ENCODE measurements at regions not wholly inside any gene's neighbourhood (a gene's known extent, or its start where the extent isn't known, plus 50 kb on each side); places are given as distances from the start of the nearest gene placed in this dataset.
"Not testable (repeated sequence)": the region's sequence is repeated elsewhere in the genome, so short reads cannot be mapped to it uniquely, and the experiment has no call there.

DNA sequence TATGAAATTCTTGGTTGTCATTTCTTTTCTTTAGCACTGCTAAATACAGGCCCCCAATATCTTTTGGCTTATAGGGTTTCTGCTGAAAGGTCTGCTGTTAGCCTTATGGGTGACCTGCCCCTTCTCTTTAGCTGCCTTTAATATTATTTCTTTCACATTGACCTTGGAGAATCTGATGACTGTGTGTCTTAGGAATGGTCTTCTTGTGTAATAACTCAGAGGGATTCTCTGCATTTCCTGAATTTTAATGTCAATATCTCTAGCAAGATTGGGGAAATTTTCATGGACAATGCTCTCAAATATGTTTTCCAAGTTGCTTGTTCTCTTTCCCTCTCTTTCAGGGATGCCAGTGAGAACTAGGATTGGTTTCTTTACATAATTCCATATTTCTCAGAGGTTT is 292.4 kb downstream of the SLC7A11 start:
- no peak for DNase-seq

DNA sequence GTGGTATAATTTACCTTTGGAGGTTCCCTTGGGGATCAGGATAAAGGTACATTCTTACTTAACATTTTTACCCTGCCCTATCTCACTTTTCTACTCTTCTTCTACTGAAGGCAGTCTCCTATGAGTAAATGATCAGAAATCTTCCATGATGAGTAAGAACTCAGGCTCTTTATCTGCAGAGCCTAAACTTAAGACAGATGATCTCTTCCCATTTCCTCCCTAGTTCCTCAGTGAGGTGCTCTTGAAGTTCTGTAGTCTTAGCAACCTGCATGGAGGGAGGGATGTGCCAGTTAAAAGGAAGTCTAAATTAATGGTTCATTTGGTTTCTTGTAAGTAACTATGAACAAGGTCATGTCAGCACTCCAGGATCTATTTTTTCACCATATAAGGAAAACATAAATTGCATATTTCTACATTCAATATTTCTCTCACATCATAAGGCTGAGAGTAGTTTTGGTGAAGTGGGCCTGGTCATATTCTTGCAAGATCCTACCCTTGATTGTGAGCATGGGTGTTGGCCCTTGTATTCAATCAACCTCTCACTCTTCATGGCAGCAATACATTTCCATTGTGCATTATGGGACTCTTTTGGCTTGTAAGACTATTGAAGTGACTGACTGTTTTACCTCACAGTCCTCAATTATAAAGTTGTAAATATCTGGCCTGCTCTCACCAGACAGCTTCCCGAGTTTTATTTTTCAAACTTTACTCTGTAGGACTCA is 295.5 kb downstream of the SLC7A11 start:
- no peak for DNase-seq

- not testable (repeated sequence) for DNase-seq
Measured at GRCh38 chr4:137942815-137943214, 299.3 kb downstream of the SLC7A11 start.

GRCh38 chr4:137942015-137942515 is 300.1 kb downstream of the SLC7A11 start:
- DNase-seq = not testable (repeated sequence)

DNA sequence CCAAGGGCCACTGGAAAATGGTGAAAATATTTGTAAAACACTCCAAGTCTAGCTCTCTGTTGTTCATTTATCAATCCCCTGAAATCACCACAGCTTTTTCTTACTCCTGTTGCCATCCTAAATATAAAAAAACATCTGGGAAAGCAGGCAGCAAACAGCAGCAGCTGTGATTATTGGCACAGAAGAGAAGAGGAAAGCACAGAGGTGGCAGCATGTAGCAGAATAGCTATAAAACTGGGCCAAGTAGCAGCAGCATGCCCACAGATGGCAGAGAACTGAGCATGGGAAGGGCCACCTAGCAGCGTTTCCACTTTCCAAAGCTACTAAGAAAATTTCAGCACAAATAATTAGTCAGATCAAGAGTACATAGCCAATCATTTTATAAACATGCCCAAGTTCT is 307.2 kb downstream of the SLC7A11 start:
- DNase-seq = no peak

- DNase-seq = no peak
Measured at GRCh38 chr4:137934046-137934445, 308.1 kb downstream of the SLC7A11 start.

- no peak for DNase-seq
Measured at GRCh38 chr4:137927972-137928371, 314.2 kb downstream of the SLC7A11 start.

- DNase-seq = no peak
Measured at GRCh38 chr4:137923494-137923893, 318.7 kb downstream of the SLC7A11 start.

DNA sequence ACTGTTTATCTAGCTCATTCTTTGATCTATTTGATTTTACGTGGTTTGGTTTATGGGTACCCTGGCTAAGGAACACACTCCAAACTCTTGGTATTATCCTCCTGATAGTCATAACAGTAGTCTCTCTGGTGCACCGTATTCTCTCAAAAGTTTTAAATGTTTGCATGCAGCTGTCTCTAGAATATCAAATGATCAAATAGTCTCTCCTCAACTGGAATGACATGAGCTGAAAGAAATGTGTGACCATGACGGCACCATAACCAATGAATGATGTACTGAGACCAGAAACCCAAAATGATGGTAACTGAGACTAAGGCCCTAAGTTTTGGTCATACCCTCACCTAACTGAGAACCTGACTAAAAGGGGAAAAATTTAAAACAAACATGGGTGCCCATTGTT is 319.4 kb downstream of the SLC7A11 start:
- DNase-seq = no peak

DNA sequence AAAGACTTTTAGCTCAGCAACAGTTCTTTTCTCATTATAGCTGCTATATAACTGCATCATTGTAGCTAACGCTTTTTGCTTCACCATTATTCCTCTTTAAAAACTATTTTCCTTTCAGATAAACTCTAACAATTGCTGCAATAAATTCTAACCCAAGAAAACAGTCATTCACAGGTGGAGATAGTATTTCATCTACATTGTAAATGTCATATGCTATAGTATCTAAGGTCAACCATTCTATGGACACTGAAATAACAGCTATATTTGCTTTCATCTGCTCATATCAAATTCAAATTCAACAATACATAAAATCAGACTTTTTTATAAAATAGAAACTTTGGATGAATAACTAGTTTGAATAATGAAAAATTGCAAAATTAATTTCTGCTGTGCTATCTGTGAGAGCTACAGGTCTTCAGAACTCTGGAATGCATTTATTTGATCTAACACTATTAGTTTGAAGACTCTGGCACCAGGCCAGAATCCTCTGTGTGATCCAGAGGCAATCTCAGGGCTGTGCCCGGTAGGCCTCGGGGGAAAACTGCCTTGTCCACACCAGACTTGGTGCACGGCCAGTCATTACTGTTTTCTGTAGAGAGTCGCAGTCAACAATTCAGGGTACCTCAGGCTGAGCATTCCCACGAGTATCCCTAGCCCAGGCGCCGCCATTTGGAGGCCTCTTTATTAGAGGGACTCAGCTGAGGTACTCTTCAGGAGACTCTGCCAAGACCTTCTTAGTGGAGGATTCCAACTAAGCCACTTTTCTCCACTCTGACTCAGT is 332.4 kb downstream of the SLC7A11 start:
- no peak for DNase-seq

GRCh38 chr4:137905930-137906329 is 336.2 kb downstream of the SLC7A11 start:
- no peak for DNase-seq

DNA sequence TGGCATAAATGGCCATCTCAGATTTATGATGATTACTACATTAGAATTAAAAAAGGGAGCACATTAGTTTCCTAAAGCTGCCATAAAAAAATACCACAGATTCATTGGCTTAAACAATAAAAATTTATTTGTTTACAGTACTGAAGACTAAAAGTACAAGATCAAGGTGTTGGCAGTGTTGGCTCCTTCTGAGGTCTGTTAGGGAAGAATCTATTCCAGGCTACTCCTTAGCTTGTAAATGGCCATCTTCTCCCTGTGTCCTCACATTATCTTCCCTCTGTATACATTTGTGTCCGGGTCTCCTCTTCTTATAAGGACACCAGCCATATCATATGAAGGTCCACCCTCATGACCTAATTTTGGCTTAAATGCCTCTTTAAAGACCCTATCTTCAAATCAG is 341.0 kb downstream of the SLC7A11 start:
- no peak for DNase-seq

- DNase-seq = no peak
Measured at GRCh38 chr4:137896221-137896737, 345.9 kb downstream of the SLC7A11 start.

DNA sequence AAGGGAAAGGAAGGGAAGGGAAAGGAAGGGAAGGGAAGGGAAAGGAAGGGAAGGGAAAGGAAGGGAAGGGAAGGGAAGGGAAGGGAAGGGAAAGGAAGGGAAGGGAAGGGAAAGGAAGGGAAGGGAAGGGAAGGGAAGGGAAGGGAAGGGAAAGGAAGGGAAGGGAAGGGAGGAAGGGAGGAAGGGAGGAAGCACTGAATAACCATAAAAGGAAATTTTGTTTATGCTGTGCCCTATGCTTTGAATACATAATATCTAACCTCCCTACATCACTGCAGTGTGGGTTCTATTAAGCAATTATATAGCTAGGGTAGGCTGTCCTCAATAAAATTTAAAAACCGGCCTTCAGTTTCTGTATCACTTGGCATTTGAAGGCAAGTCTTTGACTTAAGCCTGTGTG is 346.6 kb downstream of the SLC7A11 start:
- DNase-seq = not testable (repeated sequence)

DNA sequence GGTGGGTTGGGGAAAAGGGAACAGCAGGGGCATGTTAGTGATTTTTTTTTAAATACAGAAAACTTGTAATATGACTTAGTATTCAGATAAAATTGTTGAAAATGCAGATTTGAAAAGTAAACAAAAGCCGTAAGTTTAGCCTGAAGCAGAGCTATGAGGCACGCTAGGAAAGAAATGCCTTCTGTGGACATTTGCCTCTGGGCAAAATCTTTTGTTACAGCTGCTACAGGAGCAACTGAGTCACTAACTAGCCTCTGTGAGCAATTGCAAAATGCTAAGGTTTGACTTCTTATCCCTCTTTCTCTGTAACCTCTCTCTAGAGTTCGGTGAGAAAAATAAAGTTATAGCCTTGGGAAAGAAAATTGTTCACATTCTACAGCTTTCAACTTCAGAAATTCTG is 350.0 kb downstream of the SLC7A11 start:
- no peak for DNase-seq

DNA sequence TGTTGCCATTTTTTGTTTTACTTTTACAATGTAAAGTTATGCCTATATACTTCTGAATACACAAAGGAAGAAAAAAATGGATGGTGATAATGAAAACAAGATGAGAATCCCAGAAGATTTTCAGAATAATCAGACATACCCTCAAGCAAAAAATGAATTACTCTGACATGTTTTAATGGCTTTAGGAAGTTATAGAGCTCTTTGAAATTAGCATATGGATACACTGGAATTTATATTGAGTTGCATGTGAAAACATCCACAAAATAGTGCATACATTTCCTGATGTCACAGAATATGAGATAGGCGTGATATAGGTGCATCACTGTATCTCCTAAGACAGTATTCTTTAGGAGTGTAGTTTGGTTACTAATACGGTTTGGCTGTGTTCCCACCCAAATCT is 351.3 kb downstream of the SLC7A11 start:
- no peak for DNase-seq

DNA sequence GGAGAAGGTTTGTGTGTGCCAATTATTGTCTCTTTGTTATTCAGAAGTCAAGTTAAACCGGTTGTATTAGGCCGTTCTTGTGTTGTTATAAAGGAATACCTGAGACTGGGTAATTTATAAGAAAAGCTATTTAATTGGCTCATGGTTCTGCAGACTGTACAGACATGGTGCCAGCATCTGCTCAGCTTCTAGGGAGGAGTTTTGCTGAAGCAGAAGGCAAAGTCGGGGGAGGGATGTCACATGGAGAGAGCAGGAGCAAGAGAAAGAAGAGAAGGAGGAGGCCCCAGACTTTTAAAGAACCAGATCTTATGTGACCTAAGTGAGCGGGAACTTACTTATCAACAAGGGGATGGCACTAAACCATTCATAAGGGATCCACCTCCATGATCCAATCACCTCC is 349.3 kb upstream of the PCDH18 start:
- DNase-seq = no peak

DNA sequence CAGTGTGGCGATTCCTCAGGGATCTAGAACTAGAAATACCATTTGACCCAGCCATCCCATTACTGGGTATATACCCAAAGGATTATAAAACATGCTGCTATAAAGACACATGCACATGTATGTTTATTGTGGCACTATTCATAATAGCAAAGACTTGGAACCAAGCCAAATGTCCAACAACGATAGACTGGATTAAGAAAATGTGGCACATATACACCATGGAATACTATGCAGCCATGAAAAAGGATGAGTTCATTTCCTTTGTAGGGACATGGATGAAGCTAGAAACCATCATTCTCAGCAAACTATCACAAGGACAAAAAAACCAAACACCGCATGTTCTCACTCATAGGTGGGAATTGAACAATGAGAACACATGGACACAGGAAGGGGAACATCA is 335.8 kb upstream of the PCDH18 start:
- not testable (repeated sequence) for DNase-seq

DNA sequence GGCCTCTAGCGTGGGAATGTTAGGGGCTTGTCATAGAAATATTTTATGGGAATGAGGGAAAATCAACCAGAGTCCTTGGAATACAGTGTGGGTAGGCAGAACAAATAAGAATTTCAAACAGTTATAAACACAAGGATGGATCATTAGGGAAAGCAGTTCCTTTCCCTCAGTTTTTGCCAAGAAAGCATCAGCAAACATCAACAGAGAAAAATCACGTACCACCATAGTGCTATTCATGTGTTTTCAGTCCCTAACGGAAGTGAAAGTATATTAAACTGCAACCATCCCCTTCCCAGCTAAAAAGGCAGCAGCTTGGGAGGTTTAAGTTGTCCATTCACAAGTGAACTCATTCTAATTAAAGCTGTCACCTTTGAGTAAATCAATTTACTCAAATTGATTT is 334.4 kb upstream of the PCDH18 start:
- no peak for DNase-seq

GRCh38 chr4:137861682-137862081 is 329.4 kb upstream of the PCDH18 start:
- no peak for DNase-seq

DNA sequence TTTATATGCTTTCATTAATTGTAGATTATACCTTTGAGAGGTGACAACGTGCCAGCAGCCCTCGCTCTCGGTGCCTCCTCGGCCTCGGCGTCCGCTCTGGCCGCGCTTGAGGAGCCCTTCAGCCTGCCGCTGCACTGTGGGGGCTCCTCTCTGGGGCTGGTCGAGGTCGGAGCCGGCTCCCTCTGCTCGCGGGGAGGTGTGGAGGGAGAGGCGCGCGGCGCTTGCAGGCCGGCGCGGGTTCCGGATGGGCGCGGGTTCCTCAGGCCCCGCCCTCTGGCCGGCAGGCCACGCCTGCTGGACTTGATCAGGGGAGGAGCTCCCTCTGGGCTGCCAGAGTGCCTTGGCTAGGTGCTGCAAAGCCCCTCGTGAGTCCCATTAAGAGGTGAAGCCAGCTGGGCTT is 321.1 kb upstream of the PCDH18 start:
- no peak for DNase-seq

- DNase-seq = no peak
Measured at GRCh38 chr4:137852326-137852725, 320.0 kb upstream of the PCDH18 start.

DNA sequence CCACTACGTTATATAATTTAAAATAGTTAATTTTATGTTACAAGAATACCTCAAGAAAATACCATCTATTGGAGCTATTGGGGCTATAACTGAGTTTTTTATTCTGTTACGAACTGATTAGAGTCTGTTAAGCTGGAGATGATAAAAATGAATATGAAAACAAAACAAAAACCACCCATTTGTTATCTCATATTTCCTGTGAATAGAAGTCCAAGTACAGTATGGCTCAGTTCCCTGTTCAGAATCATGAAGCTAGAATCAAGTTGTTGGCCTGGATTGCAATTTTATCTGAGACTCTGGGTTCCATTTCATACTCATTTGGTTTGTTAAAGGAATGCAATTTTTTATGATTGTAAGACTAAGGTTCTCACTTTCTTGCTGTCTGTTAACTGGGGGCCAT is 319.1 kb upstream of the PCDH18 start:
- DNase-seq = no peak

GRCh38 chr4:137827945-137828344 is 295.7 kb upstream of the PCDH18 start:
- DNase-seq = not testable (repeated sequence)
